ENCODE measurements at regions not wholly inside any gene's neighbourhood (a gene's known extent, or its start where the extent isn't known, plus 50 kb on each side); places are given as distances from the start of the nearest gene placed in this dataset.
A peak's percentile ranks its signal among the peaks of the same experiment; 100 is the strongest.

DNA sequence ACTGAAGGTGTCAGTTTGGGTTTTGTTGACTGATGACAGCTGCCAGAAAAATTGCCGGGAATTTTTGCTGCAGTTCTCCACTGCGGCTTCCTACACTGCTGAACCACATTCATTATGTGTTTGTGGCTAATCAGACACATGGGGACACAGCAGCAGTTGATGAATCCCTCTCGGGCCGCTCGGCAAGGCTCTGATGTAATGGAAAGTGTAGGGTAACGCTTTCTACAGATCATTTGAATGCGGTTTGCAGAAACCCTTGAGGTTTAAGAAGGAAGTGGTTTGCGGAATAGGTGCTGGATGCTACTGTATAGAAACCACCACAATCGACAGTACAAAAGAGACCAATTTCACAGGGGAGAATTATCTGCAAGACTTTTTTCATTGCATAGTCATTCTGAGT is 138.7 kb upstream of the SASH1 start:
- H3K4me3 ChIP-seq (ENCODE audit: low read depth, low read length), result no peak overlapping the region
- TF ChIP-seq, protein P1, sequence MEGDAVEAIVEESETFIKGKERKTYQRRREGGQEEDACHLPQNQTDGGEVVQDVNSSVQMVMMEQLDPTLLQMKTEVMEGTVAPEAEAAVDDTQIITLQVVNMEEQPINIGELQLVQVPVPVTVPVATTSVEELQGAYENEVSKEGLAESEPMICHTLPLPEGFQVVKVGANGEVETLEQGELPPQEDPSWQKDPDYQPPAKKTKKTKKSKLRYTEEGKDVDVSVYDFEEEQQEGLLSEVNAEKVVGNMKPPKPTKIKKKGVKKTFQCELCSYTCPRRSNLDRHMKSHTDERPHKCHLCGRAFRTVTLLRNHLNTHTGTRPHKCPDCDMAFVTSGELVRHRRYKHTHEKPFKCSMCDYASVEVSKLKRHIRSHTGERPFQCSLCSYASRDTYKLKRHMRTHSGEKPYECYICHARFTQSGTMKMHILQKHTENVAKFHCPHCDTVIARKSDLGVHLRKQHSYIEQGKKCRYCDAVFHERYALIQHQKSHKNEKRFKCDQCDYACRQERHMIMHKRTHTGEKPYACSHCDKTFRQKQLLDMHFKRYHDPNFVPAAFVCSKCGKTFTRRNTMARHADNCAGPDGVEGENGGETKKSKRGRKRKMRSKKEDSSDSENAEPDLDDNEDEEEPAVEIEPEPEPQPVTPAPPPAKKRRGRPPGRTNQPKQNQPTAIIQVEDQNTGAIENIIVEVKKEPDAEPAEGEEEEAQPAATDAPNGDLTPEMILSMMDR (IDR thresholded peaks at IDR 0.05; ENCODE audit: insufficient read depth, low read depth, low read length), result no peak
- peak; percentile 41 for DNase-seq (ENCODE audit: low read depth)

DNA sequence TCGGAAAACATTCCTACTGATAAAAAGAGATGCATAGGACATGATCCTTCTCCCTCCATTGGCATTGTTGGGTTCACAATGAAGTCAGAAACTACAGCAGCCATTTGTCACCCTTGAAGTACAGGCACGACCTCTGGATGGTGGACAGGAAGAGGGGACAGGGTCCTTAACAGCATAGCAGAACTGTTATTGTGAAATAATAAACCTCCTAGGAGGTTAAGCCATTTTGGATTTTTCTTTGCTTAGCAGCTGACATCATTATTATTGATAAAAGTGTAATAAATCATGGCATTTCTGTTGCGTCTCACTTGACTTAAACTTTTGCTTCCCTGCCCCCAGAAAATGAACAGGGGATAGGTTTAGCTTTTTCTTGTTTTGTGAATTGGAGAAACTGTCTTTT is 134.3 kb upstream of the SASH1 start:
- TF ChIP-seq, protein P1 (IDR thresholded peaks at IDR 0.05; ENCODE audit: insufficient read depth, low read depth, low read length), result no peak
- no peak for DNase-seq (ENCODE audit: low read depth)

DNA sequence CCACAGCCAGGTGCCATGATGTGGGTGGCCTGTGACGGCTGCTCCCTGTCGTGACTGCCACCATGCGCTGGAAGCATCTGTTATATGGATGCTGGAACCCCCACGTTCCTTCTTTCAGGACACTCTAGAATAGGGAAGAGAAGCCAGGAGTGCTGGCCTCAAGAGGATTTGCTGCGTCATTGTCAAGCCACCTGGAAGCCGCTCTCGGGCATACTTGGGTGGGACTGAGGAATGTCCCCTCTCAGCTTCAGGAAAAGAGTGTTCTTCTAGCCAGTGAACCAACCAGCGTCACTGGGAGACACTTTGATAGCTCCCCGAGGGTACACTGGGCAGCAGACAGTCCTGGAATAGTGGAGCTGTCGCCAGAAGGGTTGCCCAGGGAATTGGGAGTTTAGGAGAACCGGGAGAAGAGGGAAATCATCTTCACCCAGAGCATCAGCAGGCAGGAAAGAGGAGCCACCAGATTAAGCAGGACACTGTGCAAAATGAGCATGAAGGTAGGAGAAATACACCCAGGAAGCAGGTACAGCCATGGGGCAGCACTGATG is 130.8 kb upstream of the SASH1 start:
- no peak overlapping the region for H3K4me3 ChIP-seq (ENCODE audit: low read depth, low read length)
- no peak for DNase-seq (ENCODE audit: low read depth)
- TF ChIP-seq, protein P1 (IDR thresholded peaks at IDR 0.05; ENCODE audit: insufficient read depth, low read depth, low read length), result no peak

More for the DNA sequence above, 134.3 kb upstream of the SASH1 start:
- H3K4me3 ChIP-seq (ENCODE audit: low read depth, low read length), result no peak overlapping the region

DNA sequence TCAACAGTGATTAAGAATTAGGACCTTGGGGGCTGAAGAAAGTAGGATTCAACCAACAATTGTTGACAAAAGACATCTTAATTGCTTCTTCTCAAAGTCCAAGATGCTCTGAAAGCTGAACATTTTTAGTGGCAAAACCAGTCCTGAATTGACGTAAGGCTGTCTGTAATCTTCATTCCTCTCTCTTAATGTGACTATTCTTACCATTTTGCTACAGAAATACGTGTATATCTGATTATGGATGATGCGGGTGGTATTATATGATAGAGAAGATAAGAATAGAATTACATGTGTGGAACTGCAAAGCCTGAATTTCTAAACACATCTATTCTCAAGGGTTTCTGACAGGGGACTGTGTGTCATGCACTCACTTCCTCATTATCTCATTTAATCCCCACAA is 130.3 kb upstream of the SASH1 start:
- TF ChIP-seq, protein P1 (IDR thresholded peaks at IDR 0.05; ENCODE audit: insufficient read depth, low read depth, low read length), result no peak
- no peak for DNase-seq (ENCODE audit: low read depth)
- no peak overlapping the region for H3K4me3 ChIP-seq (ENCODE audit: low read depth, low read length)

DNA sequence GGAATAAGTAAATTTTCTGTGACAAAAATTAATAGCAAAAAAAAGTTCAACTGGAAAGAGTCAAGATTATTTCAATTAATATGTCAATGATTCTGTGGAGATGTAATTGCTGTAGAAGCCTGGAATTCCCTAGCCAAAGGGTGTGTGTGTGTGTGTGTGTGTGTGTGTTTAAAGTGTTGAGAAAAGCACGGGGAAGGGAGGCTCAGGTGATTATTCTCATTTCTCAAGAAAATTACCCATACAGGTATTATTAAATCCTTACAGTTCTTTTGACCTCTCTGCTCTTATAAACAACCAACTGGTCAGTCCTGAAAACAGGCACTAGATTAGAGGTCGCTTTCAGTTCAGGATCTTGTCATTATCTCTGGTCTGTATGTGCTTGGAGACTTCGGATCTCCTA is 129.3 kb upstream of the SASH1 start:
- H3K4me3 ChIP-seq (ENCODE audit: low read depth, low read length), result no peak overlapping the region
- TF ChIP-seq, protein P1 (IDR thresholded peaks at IDR 0.05; ENCODE audit: insufficient read depth, low read depth, low read length), result no peak
- no peak for DNase-seq (ENCODE audit: low read depth)

DNA sequence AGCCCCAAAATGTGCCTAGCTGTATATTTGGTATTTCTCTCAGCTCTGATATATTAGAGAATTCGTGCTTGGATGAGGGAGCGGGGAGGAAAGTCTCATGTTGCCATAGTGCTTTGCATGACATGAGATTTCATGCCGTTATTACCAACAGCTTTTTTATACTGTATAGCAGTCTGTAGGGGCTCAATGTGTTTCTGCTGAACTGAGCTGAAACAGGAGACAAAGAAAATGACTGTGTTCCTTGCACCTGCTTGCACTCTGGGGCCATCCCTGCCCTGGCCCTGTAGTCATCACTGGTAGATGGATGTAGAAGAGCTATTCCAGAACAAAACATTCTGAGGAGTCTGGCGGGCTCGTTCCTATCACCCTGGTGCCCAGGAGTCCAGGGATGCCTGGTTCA is 128.0 kb upstream of the SASH1 start:
- TF ChIP-seq, protein P1 (IDR thresholded peaks at IDR 0.05; ENCODE audit: insufficient read depth, low read depth, low read length), result no peak
- H3K4me3 ChIP-seq (ENCODE audit: low read depth, low read length), result no peak overlapping the region
- DNase-seq (ENCODE audit: low read depth), result no peak

DNA sequence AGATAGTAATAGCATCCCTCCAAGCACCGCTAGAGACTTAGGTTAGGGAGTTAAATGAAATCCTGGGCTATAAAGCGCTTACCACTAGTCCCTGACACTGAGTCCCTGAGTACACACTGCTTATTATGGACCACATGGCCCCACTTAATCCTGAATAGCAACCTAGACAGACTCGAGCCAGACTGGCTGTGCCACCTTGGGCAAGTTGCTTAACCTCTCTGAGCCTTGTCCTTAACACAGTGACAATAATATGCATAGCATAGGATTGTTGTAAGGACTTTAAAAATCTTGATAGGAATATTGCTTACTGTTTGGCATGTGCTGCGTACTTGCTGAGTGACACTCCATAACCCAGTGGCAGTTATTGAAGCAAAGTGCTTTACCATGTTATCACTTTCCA is 125.6 kb upstream of the SASH1 start:
- H3K4me3 ChIP-seq (ENCODE audit: low read depth, low read length), result no peak overlapping the region
- TF ChIP-seq, protein P1 (IDR thresholded peaks at IDR 0.05; ENCODE audit: insufficient read depth, low read depth, low read length), result no peak
- no peak for DNase-seq (ENCODE audit: low read depth)
